COR-L47 (cell line): ENCODE measurements at regions not wholly inside any gene's neighbourhood (a gene's known extent, or its start where the extent isn't known, plus 50 kb on each side); places are given as distances from the start of the nearest gene placed in this dataset.
"Not testable (repeated sequence)": the region's sequence is repeated elsewhere in the genome, so short reads cannot be mapped to it uniquely, and the experiment has no call there.

Source experiments
- DNase-seq: peaks from one replicate; lab custom pipeline; 2025; lab: John Stamatoyannopoulos, UW

DNA sequence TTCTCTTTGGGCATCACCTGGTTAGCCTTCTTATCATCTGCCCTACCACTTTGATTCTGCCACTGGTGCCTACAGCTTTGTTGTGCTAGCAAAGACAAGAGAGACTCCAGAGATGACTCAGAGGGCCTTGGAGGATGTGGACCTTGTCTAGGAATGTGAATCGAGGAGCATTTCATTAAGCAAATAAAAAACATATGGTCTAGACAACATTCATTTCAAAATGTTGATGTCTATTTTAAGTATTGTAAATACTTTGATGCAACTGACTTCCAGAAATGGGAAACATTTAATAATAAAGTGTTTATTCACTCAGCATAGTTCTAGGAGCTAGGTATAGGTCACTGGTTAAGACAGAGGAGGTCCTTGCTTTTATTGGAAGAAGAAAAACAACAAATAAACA lies 195.5 kb downstream of the CDCA7 start:
- DNase-seq, result no peak

- DNase-seq, result no peak
Measured at GRCh38 chr2:173552531-173552930, 197.9 kb downstream of the CDCA7 start.

- DNase-seq, result no peak
Measured at GRCh38 chr2:173553593-173553992, 198.9 kb downstream of the CDCA7 start.

DNA sequence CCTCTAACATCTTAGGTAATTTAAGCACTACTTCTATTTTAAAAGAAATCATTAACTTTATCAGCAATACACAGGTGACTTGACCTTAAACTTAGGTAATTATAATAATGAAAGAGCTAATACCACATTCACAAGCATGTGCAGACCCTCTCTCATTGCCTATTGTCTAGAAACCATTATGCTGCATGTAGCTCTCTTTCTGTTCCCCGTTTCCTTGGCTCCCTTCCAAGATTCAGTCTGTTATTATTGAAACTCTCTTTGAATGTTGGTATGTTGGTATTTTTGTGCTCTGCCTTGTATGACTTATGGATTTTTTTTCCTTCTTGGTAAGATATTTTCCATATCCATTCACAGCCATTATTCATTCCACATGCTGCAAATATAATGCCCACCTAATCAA lies 201.2 kb downstream of the CDCA7 start:
- DNase-seq, result peak; percentile 75

DNA sequence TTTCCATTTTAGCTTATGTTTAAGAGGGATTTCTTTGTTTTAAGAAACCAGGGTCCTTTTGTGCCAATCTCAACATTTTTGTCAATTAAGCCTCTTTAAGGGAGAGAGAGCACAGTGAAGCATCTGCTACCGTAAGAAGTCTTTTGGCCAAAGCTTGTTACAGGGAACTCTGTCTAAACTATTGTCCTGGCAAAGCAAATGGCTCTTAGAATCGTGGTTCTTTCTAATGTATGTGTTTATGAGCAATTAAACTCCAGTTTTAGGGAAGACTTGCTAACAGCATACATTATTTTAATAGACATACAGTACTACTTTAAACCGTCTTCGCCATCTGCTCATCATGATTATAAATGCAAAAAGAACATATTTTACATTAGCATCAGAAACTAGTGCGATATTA lies 202.1 kb downstream of the CDCA7 start:
- no peak for DNase-seq

GRCh38 chr2:173557497-173557896 lies 202.8 kb downstream of the CDCA7 start:
- DNase-seq, result no peak

GRCh38 chr2:173567493-173567892 lies 212.8 kb downstream of the CDCA7 start:
- no peak for DNase-seq

- DNase-seq, result peak; percentile 40
Measured at GRCh38 chr2:173568054-173568453, 213.4 kb downstream of the CDCA7 start.

DNA sequence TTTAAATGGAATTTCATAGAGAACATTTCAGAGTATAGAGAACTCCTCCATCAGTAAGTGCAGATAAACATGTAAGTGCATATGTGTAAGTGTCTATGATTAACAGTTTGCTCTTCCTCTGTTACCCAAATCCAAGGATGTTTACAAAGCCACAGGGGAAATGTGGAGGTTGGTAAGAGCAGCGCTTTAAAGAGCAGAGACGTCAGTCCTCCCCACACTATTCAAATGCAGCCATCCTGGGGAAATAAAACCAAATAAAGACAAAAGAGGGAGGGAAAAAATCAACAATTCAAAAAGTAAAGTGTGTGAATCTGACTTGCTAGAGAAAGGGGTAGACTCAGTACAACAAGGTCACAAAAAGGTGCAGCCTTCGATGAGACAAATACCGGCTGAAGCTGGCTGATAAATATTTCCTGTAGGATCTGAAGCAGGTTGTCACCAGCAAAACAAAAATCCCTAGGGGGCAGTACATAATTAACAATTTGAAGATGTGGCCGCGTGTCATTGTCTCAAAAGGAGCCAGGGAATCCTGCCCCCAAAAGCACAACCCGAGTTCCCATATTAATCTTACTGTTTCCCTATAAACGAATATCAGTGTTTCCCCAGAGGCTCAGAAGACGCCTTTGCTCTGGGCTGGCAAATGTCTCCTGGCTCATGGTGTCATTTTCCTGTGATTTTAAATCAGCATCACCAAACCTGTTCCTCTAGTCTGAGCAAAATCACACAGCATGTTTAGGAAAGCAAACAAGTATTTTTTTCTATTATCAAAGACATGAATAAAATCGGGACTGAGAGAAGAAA lies 216.5 kb downstream of the CDCA7 start:
- peak; percentile 73 for DNase-seq

- DNase-seq, result no peak
Measured at GRCh38 chr2:173571887-173572680, 217.4 kb downstream of the CDCA7 start.

DNA sequence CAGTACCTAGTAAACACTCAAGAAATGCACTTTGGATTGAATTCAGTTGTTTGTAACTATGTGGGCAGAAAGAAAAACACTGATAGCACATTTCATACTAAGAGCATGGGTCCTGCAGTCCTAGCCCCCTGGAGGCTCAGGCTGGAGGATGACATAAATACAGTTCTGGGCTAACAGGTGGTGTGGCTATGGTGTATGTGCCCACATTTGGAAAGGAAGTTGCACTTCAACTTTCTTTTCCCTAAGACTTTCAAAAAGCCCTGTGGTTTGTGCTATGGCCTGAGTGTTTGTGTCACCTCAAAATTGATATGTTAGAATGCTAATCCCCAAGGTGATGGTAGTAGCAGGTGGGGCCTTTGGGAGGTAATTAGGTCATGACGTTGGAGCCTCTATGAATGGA lies 218.2 kb downstream of the CDCA7 start:
- DNase-seq, result no peak

DNA sequence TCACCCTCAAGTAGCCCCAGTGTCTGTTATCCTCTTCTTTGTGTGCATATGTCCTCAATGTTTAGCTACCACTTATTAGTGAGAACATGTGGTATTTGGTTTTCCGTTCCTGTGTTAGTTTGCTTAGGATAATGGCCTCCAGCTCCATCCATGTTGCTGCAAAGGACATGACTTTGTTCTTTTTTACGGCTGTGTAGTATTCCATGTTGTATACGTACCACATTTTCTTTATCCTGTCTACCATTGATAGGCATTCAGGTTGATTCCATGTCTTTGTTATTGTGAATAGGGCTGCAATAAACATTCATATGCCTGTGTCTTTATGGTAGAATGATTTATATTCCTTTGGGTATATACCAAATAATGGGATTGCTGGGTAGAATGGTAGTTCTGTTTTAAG lies 219.1 kb downstream of the CDCA7 start:
- DNase-seq, result not testable (repeated sequence)

- no peak for DNase-seq
Measured at GRCh38 chr2:173574324-173575112, 219.8 kb downstream of the CDCA7 start.

DNA sequence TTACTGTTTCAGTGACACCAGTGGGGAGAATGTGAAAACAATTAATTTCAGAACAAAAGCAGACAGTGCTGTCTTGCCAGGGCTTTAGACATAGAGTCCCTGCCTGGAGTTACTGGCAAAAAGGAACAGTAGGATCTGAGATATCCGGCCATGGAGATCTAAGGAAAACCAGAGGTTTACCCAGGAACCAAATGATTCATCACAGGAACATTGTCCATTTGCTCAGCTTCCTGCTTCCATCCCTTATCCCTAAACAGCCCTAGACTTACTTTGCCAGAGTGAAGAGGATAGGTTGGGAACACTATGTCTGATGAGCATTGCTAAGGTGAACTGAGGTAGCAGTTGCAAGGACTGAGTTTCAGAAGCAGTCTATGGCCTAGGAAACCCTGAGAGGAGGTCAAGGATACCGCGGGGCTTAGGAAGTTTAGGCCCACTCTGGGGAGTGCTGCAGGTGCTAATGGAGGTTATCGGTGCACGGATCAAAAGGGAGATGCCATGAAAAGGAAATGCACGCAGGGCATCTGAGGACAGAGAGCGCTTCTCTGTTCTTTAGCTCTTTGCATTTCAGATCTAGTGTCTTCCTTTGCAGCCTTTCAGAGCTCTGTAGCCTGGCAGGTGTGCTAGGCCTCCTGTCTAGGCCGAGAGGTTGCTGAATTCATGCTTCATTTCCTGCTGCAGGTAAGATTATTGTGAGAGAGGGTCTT lies 223.9 kb downstream of the CDCA7 start:
- no peak for DNase-seq

DNA sequence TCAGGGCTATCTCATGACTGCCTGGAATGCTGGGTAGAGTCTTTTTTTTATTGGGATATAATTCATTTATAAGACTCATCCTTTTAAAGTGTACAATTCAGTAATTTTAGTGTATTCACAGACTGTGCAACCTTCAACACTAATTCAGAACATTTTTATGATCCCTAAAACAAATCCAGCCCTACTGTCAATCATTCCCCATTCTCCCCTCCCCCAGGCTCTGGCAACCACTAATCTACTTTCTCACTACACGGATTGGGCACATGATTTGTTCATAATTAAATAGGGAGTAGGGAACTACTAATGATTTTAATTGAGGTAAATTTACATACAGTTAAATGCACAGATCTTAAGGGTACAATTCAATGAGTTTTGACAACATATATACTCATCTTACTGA lies 225.7 kb downstream of the CDCA7 start:
- no peak for DNase-seq

GRCh38 chr2:173580956-173581355 lies 226.3 kb downstream of the CDCA7 start:
- no peak for DNase-seq

- DNase-seq, result no peak
Measured at GRCh38 chr2:173583196-173583595, 228.5 kb downstream of the CDCA7 start.

- no peak for DNase-seq
Measured at GRCh38 chr2:173584000-173584399, 229.3 kb downstream of the CDCA7 start.

DNA sequence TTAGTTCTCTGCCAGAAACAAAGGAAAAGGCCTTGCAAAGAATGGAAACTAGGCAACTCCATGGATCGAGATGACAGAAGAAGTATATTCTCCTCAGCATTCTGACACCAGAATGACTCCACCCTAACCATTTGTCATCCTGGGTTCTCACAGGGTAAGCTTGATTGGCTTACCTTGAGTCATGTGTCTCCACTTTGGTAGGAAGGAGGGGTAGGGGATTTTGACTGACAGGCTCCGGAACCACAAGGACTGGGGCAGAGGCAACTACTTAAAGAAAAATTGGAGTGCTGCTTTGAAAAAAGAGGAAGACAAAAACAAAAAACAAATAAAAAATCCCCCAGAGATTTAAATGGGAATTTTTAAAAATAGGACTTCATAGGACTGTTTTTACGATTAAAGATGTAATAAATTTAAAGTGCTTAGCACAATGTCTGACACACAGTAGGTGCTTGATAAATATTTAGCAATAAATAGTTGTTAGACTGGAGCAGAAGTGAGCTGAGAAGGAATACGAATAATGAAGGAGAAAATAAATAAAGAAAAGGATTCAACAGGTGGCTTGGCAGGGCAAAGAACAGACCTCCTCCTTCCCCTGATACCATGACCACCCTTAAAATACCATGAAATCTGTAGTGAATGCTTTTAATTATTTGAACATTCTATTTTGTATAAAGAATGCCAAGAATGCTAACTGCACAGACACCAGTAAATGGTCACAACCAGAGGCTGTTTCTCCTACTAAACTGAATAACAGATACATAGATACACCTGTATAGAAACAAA lies 230.2 kb downstream of the CDCA7 start:
- DNase-seq, result no peak

DNA sequence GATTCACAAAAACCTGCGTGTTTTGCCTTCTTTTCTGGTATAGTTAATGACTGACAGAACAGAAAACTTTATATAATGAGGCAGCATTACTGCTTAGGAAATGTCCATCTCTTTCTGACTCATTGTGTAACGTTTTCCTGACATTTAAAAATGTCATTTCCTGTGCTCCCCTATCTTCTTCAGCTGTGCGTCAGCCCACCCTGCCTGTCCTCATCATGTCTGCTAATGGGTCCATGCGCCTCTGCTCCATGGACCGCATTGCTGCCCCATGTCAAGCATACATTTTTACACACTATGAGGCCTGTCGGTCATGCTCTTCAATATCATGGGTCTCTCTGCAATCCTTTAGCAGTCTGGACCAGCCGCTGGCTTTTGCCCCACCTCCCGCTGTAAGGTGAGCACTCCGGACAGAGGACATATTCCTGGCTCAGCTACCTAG lies 234.3 kb downstream of the CDCA7 start:
- DNase-seq, result no peak
